ENCODE measurements at regions not wholly inside any gene's neighbourhood (a gene's known extent, or its start where the extent isn't known, plus 50 kb on each side); places are given as distances from the start of the nearest gene placed in this dataset.

DNA sequence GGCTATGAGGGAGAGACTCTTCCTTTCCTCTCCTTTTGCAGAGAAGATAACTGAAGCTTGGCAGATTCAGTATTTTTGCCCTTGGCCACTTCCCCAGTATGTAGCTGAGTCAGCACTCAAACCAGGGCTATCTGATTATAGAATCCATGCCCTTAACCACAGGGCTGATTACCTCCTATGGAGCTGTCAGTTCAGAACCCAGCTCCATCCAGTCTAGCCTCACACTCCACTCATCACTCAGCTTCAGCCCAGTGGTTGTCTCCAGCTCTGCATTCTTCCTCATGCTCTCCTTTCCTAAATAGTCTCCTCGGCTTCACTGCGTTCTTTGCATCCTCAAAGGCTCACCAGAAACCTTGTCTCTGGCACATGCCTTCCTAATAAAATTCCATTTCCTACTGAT lies 151.6 kb upstream of the BLID start:
- TF ChIP-seq POLR2AphosphoS5 (IDR thresholded peaks at IDR 0.05; ENCODE audit: insufficient read depth in 1 of 2, low read depth in 1 of 2), result no peak
- no peak for TF ChIP-seq POLR2A (IDR thresholded peaks at IDR 0.05)
- TF ChIP-seq, protein P1, sequence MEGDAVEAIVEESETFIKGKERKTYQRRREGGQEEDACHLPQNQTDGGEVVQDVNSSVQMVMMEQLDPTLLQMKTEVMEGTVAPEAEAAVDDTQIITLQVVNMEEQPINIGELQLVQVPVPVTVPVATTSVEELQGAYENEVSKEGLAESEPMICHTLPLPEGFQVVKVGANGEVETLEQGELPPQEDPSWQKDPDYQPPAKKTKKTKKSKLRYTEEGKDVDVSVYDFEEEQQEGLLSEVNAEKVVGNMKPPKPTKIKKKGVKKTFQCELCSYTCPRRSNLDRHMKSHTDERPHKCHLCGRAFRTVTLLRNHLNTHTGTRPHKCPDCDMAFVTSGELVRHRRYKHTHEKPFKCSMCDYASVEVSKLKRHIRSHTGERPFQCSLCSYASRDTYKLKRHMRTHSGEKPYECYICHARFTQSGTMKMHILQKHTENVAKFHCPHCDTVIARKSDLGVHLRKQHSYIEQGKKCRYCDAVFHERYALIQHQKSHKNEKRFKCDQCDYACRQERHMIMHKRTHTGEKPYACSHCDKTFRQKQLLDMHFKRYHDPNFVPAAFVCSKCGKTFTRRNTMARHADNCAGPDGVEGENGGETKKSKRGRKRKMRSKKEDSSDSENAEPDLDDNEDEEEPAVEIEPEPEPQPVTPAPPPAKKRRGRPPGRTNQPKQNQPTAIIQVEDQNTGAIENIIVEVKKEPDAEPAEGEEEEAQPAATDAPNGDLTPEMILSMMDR (IDR thresholded peaks at IDR 0.05), result no peak
- intact Hi-C loops (cut with DNase I), result no loop called here
- no peak overlapping the region for H3K4me3 ChIP-seq

DNA sequence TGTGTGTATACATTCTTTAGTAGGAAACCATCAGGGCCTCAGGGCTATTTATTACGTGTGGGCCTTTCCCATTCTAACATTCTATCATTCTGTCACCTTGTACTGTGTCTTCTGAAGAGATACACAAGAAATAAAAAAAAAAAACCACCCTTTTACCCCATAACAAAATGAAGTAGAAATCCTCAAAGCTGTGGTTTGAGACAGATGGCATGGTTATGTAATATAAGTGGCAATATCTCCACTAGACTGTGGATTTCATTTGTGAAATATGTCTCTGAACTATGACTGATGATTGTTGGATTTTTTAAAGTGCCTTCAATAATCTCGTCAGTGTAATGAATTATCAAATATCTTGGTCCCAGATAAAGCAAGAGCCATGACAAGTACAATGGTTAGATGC lies 150.0 kb upstream of the BLID start:
- Histone ChIP-seq H3K4me1 (no peaks in the 10 kb centered on the region), H3K9me3 (no peaks in the 10 kb centered on the region), H3K36me3 (no peaks in the 10 kb centered on the region), H3K4me3 (no peak overlapping the region), H3K27me3 (no peaks in the 10 kb centered on the region), H3K27ac (no peak overlapping the region)
- intact Hi-C loops (cut with DNase I), result no loop called here
- TF ChIP-seq POLR2AphosphoS5 (IDR thresholded peaks at IDR 0.05; ENCODE audit: insufficient read depth in 1 of 2, low read depth in 1 of 2) (no peak), POLR2A (IDR thresholded peaks at IDR 0.05) (no peak)
- TF ChIP-seq, protein P1 (IDR thresholded peaks at IDR 0.05), result no peak
- no peak for DNase-seq (ENCODE audit: extremely low spot score in 2 of 2)

More for the DNA sequence above, 151.6 kb upstream of the BLID start:
- Histone ChIP-seq H3K9me3 (no peaks in the 10 kb centered on the region), H3K36me3 (no peaks in the 10 kb centered on the region), H3K27ac (no peak overlapping the region), H3K4me1 (no peaks in the 10 kb centered on the region), H3K27me3 (no peaks in the 10 kb centered on the region)
- DNase-seq (ENCODE audit: extremely low spot score in 2 of 2), result no peak

GRCh38 chr11:122264121-122264520 lies 148.1 kb upstream of the BLID start:
- DNase-seq (ENCODE audit: extremely low spot score in 2 of 2), result no peak
- Histone ChIP-seq H3K36me3 (no peaks in the 10 kb centered on the region), H3K9me3 (no peaks in the 10 kb centered on the region), H3K4me3 (no peak overlapping the region), H3K27ac (no peak overlapping the region), H3K27me3 (no peaks in the 10 kb centered on the region), H3K4me1 (no peaks in the 10 kb centered on the region)
- TF ChIP-seq POLR2A (IDR thresholded peaks at IDR 0.05) (no peak), POLR2AphosphoS5 (IDR thresholded peaks at IDR 0.05; ENCODE audit: insufficient read depth in 1 of 2, low read depth in 1 of 2) (no peak)
- TF ChIP-seq, protein P1 (IDR thresholded peaks at IDR 0.05), result no peak
- intact Hi-C loops (cut with DNase I), result no loop called here

- no peak overlapping the region for H3K27ac ChIP-seq
- H3K4me3 ChIP-seq, result no peak overlapping the region
- H3K27me3 ChIP-seq, result no peaks in the 10 kb centered on the region
- H3K9me3 ChIP-seq, result no peaks in the 10 kb centered on the region
- no peaks in the 10 kb centered on the region for H3K4me1 ChIP-seq
- DNase-seq (ENCODE audit: extremely low spot score in 2 of 2), result no peak
- TF ChIP-seq POLR2AphosphoS5 (IDR thresholded peaks at IDR 0.05; ENCODE audit: insufficient read depth in 1 of 2, low read depth in 1 of 2) (no peak), POLR2A (IDR thresholded peaks at IDR 0.05) (no peak)
- TF ChIP-seq, protein P1 (IDR thresholded peaks at IDR 0.05), result no peak
- intact Hi-C loops (cut with DNase I), result no loop called here
- H3K36me3 ChIP-seq, result no peaks in the 10 kb centered on the region
These were observed 145.5 kb upstream of the BLID start for GRCh38 chr11:122261546-122261945.

DNA sequence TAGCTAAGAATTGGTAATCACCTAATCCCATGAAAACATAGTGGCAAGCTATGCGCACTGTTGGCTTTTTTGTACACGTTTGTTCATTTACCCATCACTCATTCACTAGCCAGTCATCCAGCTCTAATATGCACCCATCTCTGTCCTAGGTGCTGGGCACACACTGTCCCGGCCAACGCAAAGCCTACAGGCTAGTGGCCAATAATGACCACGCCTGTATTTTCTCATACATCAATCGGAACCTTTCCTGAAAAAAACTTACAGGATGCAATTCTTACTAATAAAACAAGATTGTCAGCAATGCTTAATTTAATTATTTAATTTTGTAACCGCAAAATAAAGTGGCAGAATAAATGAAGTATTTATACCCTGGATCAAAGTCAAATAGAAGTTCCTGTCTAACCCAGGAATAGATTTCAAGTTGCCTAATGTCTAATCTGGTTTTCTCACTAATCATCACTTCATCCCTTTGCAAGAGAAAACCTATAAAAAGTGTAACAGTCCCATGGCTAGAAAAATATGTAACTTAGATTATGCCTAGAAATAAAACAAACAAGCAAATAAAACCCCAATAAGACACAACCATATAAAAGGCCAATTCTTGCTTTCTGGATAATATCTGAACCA lies 143.3 kb upstream of the BLID start:
- intact Hi-C loops (cut with DNase I), result no loop called here
- TF ChIP-seq POLR2A (IDR thresholded peaks at IDR 0.05), result no peak
- TF ChIP-seq, protein P1 (IDR thresholded peaks at IDR 0.05), result no peak
- Histone ChIP-seq H3K4me1 (no peaks in the 10 kb centered on the region), H3K9me3 (no peaks in the 10 kb centered on the region), H3K27ac (no peak overlapping the region), H3K36me3 (no peaks in the 10 kb centered on the region), H3K4me3 (no peak overlapping the region), H3K27me3 (no peaks in the 10 kb centered on the region)
- no peak for DNase-seq (ENCODE audit: extremely low spot score in 2 of 2)

Data from vagina (tissue), 2 donors.